IPS-NIHi11 (cell line): ENCODE measurements at regions not wholly inside any gene's neighbourhood (a gene's known extent, or its start where the extent isn't known, plus 50 kb on each side); places are given as distances from the start of the nearest gene placed in this dataset.
"Not testable (repeated sequence)": the region's sequence is repeated elsewhere in the genome, so short reads cannot be mapped to it uniquely, and the experiment has no call there.

Experiments used
- DNase-seq: peaks from one replicate; pipeline ENCODE4 v3.0.0; 2012; ENCODE audit warnings: mixed read lengths, low spot score

GRCh38 chr6:85356743-85357142 is 93.1 kb upstream of the NT5E start:
- DNase-seq, result not testable (repeated sequence)

- DNase-seq, result no peak
Observed at GRCh38 chr6:85355816-85356215, 94.1 kb upstream of the NT5E start.

DNA sequence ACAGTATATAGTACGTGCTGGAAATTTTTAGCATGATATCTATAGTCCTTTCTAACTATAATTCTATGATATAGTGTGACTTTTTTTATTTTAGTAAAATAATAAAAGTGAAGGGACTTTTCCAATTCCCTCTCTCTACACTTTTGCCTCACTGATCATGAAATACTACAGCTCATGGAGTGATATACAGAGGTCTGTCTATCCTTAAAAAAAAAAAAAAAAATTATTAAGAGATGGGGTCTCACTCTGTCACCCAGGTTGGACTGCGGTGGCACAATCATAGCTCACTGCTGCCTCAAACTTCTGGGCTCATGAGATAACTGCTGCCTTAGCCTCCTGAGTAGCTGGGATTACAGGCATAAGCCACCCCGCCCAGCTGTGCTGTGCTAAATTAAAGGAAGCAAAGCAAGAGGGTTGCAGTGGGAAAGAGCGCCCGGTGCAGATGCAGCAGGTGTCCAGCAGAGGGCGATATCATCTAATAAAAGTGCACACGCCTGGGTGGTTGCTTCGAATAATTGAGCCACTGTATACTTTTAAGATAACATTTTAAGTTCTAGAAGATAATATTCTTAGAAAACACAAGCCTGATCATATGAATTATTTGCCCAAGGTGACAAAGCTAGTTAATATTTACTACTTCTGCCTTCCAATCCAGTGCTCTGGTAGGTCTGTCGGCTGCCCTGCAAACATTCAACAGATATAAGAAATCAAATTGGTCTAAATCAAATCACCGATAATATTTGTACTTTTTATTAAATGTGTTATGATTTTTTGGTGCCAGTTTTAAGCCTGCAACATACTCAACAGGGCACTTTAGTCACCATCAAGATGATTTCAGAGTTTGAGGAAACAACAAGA is 94.9 kb upstream of the NT5E start:
- DNase-seq, result peak; percentile 76

DNA sequence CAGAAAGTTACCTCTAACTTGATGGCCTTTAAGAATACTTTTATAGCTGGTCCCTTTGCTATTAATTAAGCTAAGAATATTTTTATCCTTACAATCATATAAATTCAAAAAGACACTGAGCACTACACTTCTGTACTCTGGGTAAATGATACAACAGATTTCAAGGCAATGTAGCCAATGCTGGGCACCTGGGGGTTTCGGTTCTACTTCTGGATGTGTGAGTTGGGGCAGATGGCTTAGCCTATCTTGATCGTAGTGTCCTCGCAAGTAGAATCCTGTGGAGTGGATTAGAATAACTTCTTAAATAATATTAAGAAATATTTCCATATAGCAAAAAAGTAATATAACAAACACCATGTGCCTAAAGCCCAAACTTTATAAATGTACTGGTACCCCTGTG is 96.9 kb upstream of the NT5E start:
- DNase-seq, result no peak

DNA sequence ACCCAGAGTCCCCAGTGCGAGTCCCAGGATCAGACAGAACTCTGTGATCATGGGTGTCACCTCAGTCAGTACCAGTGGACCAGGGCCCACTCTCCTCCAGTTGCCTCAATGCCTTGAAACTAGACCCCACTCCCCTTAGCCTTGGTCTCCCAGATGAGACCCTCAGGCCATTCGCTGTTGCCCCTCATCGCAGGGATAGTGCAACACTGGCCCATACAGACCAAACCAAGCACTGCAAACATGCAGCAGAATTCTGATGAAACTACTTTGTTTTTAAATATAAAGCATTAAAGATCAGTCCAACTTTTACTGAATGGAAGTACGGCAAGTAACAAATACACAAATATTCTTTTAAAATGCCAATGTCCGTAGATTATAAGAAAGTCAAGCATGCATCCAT is 101.2 kb upstream of the NT5E start:
- no peak for DNase-seq

GRCh38 chr6:85347812-85348211 is 102.1 kb upstream of the NT5E start:
- no peak for DNase-seq

GRCh38 chr6:85346196-85346595 is 103.7 kb upstream of the NT5E start:
- no peak for DNase-seq

DNA sequence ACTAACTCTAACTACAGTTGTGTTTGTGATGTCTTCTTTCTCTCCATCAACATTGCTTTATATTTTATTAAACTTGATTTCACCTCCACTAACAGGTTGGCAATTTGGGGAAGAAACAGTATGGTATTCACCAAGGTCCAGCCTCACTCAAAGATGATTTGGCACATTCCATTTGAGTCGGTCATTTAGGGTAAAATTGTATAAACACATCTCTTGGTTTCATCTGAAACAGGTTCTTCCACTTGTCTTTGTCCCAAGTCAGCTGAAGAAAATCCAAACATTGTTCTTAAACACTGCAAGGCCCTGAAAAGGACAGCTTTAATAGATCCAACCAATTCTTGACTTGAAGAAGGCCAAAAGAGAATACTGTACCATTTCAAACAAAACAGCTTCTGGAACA is 104.9 kb upstream of the NT5E start:
- DNase-seq, result no peak

GRCh38 chr6:85343428-85343827 is 106.5 kb upstream of the NT5E start:
- no peak for DNase-seq

DNA sequence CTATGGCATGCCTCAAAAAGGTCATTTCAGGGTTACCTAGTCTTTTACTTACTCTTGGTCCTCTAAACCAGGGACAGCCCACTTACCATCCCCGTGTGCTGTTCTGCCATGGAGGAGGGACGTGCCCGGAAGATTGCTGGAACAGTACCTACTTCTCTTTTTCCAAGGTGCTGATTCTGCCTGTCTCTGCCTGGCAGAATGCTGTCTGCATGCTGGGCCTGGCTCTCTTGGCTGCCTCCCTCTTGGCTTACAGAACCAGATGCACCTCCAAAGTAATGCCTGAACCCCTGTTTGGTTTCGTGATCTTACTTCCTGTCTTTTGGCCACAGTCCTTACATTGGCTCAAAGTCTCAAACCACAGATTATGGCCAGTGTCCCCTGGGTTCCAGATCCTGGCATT is 120.7 kb upstream of the NT5E start:
- no peak for DNase-seq

DNA sequence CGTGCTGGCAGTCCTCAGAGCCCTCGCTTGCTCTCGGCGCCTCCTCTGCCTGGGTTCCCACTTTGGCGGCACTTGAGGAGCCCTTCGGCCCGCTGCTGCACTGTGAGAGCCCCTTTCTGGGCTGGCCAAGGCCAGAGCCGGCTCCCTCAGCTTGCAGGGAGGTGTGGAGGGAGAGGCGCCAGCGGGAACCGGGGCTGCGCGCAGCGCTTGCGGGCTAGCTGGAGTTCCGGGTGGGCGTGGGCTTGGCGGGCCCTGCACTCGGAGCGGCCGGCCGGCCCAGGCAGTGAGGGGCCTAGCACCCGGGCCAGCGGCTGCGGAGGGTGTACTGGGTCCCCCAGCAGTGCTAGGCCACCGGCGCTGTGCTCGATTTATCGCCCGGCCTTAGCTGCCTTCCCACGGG is 124.1 kb upstream of the NT5E start:
- DNase-seq, result not testable (repeated sequence)

GRCh38 chr6:85323435-85324040 is 126.3 kb upstream of the NT5E start:
- DNase-seq, result peak; percentile 62

DNA sequence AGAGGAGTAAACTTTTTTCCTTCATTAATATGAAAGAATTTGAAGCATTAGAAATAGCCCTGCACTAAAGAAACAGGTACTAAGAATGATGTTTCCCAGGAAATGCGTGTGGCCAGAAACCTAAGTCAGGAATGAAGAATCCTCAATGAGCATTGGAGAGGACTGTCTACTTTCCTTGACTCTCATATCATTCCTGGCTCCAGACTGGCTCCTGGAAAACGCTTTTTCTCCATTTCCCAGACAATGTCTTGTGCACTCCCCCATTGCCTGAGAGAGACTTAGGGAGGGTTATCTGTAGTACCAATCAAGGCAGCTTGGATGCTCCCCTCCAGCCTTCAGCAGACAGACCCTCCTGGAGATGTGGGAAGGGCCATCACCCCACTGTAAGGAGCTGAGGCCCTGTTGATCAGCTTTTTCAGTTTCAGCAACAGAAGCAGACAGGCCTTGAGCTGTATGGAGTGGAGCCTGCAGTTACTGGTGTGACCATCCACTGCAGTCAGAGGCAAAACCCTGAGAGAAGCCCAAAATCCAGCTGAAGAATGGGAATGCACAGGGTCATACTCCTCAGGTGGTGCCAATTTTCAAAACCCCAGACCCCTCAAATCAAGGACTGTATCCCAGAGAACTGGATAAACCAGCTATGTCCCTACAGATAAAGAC is 127.3 kb upstream of the NT5E start:
- no peak for DNase-seq

DNA sequence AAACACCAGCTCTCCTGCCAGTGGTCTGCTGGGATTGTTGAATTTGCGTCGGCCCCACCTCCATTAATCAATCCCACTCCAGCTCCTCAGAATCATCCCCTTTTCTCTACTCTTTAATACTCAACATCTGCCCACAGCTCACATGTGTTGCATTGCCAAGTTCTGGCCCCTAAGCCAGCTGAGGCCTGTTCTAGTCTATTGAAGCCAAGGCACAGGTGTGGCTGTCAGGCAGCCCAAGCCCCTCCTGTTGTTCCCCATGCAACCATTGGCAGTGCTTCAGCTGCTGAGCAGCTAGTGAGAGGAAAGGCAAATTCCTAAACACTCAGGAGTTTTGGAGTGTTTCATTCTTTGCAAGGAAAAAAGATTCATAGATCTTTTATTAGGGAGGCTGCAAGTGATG is 128.0 kb upstream of the NT5E start:
- DNase-seq, result peak; percentile 11

GRCh38 chr6:85314586-85314985 is 135.3 kb upstream of the NT5E start:
- DNase-seq, result no peak

- no peak for DNase-seq
Observed at GRCh38 chr6:85300581-85300980, 149.3 kb upstream of the NT5E start.

DNA sequence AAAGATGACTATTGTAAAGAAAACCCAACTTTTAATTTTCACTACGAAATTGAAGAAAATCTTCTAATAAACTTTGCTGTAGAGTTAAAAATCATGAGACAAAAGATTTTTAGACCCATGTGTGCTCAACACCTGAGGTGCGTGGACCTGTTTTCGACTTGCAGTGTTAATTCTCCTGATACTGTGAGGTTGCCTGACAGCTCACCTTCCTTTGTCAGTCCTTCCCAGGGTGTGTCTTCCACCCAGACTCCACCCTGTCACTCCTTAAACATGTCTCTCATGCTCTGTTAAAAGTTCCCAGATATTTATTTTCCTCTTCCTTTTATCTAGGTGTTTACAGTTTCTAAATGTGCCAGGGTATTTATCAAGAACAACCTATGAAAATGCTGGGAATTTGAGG is 151.3 kb upstream of the NT5E start:
- DNase-seq, result no peak

DNA sequence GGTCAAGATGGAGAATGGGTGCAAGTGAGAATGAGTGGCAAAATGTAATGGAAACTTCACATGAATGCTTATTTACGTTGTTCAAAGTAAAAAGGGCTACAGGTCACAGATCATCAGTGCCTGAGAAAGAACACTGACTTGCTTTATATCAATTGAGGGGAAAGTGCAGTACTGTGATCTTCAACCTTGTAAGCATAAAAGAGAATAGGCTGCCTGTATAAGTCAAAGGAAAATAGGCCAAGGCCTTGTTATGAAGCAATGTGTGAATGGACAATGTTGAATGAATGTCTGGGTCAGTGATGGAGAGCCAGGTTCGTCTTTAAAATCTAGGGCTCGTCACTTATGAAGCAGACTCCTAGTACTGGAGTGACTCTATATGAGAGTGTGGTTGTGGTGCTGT is 158.6 kb upstream of the NT5E start:
- DNase-seq, result no peak

DNA sequence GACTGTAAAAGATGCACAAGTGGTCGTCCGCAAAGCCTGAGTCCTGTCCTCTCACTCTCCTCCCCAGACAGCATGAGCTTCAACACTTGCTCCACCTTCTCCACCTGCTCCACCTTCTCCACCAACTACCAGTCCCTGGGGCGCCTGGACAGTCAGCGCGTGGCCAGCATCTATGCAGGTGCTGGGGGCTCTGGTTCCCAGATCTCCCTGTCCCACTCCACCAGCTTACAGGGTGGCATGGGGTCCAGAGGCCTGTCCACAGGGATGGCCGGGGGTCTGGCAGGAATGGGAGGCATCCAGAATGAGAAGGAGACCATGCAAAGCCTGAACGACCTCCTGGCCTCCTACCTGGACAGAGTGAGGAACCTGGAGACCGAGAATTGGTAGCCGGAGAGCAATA is 162.2 kb upstream of the NT5E start:
- no peak for DNase-seq

DNA sequence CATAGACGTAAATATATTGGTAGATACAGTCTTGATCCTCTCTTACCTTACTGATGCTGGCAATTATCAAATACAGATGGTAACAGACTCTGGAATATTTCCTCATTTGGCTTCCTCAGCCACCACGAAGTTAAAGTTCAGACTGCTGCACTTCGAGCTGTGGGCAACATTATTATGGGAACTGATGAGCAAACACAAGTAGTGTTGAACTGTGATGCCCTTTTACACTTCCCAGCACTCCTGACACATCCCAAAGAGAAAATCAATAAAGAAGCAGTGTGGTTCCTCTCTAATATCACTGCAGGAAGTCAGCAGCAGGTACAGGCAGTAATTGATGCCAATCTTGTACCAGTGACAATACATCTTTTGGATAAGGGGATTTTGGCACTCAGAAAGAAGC is 162.7 kb upstream of the NT5E start:
- DNase-seq, result no peak

DNA sequence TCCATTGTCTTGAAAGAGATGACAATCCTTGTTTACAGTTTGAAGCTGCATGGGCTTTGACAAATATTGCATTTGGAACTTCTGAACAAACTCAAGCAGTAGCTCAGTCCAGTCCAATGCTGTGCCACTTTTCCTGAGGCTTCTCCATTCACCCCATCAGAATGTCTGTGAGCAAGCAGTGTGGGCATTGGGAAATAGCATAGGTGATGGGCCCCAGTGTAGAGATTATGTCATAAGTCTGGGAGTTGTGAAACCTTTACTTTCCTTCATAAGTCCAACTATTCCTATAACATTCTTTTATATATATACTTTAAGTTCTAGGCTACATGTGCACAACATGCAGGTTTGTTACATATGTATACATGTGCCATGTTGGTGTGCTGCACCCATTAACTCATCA is 163.4 kb upstream of the NT5E start:
- DNase-seq, result not testable (repeated sequence)

- DNase-seq, result no peak
Observed at GRCh38 chr6:85285934-85286333, 163.9 kb upstream of the NT5E start.

DNA sequence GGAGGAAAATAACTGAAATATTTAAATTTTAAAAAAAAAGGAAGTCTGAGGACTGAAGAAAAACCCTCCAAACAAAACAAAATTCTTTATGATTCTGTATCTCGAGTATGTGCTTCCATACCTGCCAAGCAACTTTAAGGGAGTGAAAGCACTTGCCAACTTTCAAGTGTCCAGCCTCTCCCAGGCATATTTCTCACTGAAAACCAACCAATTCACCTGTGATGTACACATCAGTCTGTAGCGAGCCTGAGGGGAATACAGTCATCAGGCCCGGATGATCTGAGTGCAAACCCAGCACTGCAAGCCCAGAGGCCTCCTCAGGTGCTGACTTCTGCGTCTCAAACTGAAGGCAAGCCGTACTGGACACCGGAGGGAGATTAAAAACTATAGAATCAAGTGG is 164.8 kb upstream of the NT5E start:
- no peak for DNase-seq
